RPMI8226 (cell line): ENCODE measurements at regions not wholly inside any gene's neighbourhood (a gene's known extent, or its start where the extent isn't known, plus 50 kb on each side); places are given as distances from the start of the nearest gene placed in this dataset.
"Not testable (repeated sequence)": the region's sequence is repeated elsewhere in the genome, so short reads cannot be mapped to it uniquely, and the experiment has no call there.

Experiments used
- DNase-seq: peaks from one replicate; pipeline ENCODE4 v3.0.0-alpha.2; 2015

DNA sequence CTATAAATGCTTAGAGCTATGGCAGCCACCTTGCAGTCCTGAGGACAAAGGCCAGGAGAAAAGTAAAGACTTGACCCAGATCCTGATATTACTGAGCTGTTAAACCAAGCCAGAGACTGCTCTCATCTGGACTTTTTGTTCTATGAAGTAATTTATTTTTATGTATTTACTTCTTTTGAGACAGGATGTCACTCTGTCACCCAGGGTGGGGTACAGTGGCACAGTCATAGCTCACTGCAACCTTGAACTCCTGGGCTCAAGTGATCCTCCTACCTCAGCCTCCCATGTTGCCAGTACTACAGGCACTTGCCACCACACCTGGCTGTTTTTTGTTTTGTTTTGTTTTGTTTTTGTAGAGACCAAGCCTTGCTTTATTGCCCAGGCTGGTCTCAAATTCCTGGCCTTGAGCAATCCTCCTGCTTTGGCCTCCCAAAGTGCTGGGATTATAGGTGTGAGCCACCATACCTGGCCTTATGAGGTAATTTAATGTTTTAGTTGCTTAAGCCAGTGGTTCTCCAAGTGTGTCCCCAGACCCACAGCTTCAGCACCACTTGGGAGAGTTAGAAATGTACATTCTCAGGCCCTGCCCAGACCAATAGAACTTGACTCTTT, 112.1 kb downstream of the COPRS start:
- no peak for DNase-seq

DNA sequence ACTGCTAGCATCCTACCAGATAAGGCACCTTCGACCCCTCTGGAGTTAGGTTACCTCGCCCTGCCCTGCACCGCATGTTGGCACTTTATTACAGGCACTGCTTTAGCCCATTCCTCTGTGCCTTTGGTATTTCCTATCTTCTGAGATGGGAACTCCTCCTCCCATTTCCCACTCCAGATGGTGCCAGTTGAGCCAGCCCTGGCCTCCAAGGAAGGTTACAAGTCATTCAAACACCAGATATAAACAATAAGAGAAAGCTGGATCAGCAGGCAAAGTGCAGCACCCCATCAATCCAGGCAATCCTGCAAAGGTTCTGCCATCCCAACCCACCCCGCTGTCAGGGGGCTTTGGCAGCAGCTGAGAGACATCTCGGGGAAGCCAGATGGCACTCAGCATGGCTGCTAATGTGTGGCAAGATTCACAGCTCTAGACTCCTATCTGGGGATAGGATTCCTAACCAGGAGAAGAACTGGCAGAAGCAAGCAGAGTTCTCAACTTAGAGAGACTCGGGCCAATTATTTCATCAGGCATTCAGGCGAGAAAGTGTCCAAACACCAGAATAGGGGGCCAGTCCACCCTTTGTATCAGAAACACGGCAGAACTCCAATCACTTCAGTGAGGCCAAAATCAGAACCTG, 113.0 kb downstream of the COPRS start:
- DNase-seq: no peak

DNA sequence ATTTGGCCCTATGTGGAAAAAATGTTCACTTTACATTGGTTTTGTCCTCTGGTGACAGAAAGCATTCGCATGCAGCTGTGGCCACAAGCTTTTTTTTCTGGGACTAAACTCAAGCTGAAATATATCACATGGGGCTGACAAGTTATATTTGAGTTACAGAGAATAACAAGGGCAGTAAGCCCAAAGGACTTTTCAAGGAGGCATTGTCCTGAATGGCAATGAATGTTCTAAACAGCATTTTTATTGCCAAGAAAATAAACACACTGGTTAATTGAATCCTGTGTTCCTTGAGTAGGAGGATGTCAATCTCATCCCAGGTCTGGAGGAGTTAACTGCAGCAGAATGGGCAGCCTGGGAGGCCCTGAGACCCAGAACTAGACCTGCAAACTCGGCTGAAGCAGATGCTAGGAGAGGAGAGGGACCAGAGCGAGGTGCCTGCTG, 114.5 kb downstream of the COPRS start:
- peak; percentile 38 for DNase-seq

DNA sequence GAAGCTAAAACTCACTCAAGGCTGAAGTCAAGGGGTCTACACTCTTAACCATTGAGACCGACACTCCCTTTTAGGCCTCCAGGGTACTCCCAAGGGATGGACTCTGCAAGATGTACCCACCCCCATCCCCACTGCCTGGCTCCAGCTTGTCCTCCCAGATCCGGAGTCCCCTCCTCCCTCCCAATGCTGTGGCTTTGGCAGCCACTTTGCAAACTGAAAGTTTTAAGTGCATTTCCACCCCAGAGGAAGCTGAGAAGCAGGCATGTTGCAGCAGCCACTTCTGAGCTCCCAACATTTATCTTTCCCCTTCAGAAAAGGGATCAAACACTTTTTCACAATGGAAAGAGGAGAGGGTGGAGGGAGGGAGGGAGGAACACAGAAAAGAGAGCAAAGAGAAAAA, 115.2 kb downstream of the COPRS start:
- DNase-seq: peak; percentile 23

DNA sequence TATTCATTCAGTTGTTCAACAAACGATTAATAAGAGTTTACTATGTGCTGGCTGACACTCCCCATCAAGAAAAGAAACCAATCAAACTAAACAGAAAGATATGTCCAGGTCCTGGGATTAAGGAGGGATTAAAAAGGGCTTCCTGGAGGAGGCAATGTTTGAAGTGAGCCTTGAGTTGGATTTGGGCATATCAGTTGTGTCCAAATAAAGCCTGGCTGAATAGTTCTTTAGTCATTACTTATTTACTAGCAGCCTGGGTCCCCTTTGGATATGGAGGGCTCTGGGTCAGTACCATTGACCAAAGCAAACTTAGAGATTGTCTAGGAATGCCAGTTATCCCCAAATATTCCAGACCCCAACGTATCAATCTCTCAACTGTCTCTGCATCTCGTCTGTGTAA, 117.7 kb downstream of the COPRS start:
- no peak for DNase-seq

DNA sequence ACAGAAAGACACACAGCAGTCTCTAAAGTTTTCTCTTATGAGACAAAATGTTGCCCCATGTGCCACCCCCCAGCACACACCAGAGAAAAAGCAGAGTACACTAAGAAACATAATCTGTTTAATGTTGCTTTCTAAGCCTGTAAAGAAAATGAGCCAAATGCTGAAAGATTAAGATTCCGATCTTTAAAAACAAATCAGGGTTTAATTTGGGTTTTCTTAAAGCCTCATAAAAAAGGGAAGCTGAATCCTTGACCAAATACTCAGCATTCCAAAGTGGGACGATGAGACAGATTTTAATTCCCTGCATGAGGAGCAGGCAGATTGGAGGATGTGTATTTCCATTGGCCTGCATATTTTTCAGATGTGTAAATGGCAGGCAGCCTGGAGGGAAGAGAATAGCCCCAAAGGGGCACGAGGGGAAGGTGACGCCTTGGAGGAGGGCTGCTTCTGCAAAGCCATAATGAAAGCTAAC, 118.4 kb downstream of the COPRS start:
- no peak for DNase-seq

DNA sequence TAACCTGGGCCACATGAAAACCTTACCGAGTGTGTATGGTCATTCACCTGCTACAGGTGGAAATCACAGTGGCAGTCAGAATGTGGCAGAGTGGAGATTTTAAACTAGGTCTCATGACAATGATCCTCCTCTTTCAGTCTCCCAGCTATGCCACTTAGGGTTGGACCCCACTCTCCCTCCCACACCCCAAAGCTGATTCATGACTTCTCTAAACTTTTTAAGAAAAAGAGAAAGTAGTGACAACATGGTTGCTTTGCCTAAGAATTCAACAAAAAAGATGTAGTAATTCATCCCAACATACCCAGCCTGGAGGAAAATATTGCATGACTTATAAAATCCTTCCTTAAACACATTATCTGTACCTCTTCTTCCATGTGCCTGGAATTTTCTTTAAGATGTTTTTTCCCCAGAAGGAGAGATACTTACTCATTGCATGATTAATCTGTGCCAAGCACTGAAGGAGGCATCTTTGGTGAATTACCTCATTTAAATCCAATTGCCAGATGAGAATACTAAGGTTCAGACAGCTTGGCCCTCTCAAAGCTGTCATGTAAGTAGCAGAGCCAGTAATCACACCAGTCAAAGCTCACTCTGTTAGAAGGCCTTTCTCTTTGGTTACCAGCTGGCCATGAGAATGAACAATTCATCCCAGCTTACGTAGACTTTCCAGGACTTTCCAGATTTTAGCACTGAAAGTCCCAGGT, 119.9 kb downstream of the COPRS start:
- DNase-seq: no peak

DNA sequence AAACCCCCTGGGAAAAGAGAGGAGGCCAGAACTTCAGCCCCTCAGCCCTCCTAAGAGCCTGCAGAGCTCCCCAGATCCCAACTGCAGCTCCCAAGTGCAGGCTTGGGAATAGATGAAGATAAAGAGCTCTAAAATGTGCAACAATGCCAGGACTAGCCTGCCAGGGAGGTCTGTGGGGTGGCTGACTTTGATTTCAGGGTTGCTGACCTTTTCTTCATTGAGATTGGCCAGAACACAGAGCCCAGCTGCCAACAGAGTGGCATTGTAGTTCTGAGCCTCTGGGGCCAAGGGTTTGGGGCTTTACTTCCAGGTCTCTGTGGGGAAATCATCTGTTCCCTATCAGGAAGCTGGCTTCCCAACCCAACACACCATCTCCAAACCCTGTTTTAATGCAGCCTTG, 120.6 kb downstream of the COPRS start:
- DNase-seq: no peak

DNA sequence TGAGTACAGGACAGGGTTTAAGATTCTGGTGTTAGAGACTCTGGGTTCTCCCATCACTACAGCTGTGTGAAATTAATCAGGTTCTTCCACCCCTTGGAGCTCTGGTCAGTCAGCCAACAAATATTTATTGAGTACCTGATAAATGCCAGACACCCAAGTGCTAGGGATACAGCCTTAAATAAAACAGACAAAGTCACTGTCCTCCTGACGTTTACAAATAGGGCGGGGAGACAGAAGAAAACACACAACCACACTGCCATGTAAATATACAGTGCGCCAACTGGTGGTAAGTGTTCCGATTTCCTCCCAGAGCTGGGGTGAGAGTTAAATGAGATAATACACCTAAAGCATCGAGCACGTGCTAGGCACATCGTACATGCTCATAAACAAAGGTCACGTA, 121.0 kb downstream of the COPRS start:
- DNase-seq: no peak

DNA sequence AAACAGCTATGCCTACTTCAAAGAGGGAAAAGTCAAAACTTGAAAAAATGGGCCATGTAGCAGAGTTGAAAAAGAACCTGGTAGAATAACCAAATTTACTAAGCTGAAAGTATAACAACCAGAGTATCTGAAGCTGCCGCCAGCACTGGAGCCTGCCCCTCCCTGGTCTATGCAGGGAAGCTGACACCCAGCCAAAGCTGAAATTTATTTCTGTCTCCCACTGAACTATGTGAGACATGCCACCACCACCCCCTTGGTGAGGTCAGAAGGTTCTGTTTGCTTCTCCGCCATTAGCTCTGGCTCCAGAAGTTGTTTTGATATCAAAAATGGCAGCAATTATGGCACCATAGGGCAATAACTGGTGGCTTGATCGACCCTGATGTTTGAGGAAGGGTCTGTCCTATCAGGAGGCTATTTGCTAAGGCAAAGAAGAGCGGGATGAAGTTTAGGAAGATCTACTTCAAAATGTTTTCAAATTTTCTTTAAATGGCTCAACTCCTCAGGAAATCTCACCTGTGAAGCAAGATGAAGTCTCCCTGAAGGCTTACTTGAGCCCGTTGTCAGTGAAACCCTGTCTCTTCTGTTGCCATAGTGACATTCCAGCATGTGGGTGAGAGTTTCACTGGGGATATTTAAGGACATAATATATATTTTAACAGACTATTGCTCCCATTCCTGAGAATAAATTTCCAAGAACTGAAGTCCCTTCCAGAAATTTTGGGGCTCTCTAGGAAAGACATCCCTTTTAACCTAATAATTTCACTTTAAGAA, 122.0 kb downstream of the COPRS start:
- DNase-seq: no peak

DNA sequence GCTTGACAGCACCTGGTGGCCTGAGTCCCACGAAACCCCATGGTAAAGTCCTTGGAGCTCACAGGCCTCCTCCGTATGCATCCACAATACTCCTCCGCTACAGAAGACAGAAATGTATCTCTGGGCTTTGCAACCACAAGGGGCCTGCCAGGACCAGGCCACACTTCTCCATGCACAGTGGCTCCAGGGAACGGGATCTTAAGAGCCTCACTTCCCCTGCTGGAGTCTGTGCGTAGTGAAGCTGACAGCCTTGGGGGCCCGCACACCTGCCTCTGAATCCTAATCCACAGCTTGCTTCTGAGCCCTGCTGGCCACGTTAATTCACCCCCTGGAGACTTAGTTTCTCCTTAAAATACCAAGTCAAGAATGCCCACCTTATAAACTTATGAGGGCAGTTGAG, 125.7 kb downstream of the COPRS start:
- no peak for DNase-seq

DNA sequence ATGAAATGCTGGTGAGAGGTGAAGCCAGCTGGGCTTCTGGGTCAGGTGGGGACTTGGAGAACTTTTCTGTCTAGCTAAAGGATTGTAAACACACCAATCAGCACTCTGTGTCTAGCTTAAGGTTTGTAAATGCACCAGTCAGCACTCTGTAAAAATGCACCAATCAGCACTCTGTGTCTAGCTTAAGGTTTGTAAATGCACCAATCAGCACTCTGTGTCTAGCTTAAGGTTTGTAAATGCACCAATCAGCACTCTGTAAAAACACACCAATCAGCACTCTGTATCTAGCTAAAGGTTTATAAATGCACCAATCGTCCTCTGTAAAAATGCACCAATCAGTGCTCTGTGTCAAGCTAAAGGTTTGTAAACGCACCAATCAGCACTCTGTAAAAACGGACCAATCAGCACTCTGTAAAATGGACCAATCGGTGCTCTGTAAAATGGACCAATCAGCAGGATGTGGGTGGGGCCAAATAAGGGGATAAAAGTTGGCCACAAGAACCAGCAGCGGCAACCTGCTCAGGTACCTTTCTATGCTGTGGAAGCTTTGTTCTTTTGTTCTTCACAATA, 127.4 kb downstream of the COPRS start:
- not testable (repeated sequence) for DNase-seq

DNA sequence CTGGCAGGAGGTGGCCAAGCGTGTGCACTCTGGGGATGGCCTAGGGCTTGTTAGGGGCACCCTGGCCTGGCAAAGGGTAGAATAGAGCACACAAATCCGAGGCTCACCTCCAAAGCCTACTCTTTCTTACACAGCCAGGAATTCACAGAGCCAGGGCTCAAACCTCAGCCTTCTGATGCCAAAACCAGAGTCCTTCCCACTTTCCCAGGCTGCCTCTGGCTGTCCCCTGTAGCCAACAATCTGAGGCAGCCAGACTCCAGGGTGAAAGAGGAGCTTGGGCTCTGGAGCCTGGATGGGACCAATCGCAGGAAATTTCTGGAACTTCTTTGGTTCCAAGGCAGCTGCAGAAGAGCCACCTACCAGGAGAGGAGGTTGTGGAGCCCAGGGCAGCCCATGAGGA, 127.9 kb downstream of the COPRS start:
- no peak for DNase-seq

DNA sequence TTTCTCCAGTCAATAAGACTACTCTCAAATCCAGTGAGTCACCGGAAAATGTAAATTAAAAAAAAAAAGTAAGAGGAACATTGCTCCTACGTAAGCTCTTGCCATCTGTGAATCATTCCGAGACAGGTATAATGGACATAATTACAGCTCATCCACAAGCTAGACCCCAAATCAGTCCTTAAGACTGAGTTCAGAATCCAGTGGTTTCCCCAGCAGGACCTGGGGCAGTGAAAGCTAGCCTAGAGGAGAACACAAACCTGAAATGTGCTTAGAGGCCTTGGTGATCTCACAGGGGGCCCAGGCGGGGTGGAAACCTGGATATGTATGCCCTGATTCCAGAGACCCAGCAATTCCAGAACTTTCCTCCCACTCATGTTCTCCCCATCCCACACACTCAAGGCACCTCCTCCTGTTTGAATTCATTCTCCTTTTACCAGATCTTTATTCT, 132.0 kb downstream of the COPRS start:
- no peak for DNase-seq

DNA sequence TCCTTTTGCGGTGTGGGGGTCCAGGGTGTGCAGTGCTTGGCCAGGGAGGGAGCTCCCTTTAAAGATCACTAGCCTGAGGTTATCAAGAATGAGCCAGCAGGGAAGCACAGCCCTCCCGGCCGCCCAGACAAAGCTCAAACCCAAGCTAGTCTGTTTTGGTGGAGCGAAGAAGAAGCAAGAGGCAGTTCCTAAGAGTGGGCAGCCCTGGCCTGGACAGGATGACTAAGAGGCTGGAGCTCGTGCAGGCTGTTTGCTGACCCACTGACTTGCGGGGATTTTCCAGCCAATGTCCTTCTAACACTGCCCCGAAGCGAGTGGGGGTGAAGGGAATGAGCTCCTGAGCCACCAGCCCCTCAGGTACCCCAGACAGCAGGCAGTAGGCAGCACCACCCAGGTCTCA, 134.4 kb downstream of the COPRS start:
- no peak for DNase-seq

DNA sequence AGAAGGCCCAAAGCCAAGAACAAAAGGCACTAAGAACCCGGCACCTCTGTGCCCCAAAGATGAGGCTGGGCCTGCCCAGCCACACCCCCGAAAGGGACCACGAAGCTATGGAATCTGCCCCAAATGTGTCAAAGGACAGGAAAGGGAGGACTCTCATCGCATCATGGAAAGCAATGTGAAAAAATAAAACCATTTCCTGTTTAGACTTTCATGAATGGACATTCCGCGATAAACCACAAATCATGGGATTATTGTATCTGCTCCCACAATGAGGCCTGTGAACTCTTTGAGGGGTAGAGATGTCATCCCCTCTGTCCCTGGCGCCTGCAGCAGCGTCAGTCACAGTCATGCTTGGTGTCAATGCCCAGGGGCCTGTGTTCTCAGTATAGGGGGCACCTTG, 135.0 kb downstream of the COPRS start:
- no peak for DNase-seq

DNA sequence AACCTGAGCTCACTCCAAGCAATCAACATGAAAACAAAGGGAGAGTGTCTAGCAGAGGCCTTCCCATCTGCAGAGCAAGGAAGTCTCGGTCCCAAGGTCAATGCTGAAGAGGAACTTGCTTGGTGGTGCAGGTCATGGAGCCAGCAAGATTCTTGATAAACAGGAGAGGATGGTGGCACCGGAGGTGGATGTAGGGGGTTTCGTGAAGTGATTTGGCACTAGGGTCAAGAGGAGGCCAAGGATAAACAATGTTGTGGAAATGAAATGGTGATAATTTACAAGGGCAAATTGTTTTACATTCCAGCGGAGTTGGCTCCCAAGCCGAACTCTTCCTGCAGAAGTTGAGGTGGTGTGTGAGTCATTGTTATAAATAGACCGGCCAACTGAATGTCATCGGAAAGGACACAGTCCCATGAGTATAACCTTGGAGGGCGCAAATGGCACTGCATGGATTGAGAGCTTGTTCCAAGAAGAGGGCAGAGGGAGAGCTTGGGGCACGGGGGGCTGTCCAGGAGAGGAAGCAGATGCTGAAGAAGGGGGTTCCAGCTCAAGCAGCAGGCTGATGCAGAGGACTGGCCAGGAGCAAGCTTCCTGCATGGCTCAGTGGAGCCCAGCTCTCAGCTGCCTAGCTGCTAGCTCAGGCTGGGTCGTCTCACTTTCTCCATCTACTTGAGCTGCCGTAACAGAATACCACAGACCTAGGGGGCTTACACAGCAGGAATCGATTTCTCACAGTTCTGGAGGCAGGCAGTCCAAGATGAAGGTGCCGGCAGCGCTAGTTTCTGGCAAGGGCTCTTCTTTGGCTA, 136.6 kb downstream of the COPRS start:
- no peak for DNase-seq

DNA sequence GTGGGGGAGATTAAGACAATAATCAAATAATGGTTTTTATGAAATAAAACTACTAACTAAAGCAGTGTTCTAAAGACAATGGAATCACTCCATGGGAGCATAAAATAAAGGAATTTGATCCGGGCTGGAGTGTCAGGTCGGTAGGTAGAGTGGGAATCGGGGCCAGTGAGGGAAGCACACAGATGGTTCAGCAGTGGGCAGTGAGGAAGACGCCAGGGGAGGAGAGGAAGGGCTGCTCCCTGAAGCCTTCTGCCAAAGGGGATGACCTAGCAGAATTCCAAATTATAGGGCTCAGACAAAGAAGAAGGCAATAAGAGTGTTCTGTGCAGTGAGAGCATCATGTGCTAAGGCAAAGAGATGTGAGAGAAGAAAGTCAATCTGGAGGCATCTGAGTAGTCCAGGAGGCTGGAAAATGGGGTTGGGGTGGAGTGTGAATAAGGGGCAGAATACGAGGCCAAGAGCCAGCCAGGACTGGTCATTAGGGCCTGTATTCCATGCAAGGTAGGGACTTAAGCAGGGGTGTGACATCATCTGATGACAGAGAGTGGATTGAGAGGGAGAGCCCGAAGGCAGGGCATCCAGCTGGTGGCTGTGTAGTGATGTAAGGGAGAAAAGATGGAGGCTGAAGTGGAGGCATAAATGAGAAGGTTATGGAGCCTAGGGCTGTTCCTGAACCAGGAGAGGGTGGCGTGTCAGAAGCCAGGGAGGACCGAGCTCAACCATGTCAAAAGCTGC, 137.6 kb downstream of the COPRS start:
- no peak for DNase-seq

DNA sequence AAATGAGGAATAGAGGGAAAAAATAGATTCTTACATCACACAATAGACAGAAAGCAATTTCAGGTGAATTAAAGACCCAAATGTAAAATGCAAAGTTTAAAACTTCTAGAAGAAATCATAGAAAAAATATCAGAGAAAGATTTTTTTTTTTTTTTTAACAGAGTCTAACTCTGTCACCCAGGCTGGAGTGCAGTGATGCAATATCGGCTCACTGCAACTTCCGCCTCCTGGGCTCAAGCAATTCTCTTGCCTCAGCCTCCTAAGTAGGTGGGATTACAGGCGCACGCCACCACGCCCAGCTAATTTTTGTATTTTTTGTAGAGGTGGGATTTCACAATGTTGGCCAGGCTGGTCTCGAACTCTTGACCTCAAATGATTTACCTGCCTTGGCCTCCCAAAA, 141.8 kb downstream of the COPRS start:
- not testable (repeated sequence) for DNase-seq

DNA sequence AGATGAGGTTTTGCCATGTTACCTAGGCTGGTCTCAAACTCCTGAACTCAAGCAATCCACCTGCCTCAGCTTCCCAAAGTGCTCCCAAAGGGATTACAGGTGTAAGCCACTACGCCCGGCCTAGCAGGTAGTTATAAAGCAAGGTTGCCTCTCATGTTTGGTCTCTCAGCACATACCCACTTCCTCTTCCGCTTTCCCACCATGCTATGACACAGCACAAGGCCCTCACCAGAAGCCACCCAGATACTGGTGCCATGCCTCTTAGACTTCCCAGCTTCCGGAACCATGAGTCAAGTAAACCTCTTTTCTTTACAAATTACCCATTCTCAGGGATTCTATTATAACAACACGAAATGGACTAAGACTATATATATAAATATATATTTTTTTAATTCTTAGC, 143.6 kb downstream of the COPRS start:
- no peak for DNase-seq

DNA sequence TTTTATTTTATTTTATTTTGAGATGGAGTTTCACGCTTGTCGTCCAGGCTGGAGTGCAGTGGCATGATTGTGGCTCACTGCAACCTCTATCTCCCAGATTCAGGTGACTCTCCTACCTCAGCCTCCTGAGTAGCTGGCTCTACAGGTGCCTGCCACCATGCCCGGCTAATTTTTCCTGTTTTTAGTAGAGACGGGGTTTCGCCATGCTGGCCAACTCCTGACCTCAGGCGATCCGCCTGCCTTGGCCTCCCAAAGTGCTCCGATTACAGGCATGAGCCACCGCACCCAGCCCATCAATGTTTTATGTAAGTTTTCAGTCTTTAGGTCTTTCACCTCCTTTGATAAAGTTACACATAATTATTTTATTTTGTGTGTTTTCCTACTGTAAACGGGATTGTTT, 154.6 kb downstream of the COPRS start:
- DNase-seq: no peak

DNA sequence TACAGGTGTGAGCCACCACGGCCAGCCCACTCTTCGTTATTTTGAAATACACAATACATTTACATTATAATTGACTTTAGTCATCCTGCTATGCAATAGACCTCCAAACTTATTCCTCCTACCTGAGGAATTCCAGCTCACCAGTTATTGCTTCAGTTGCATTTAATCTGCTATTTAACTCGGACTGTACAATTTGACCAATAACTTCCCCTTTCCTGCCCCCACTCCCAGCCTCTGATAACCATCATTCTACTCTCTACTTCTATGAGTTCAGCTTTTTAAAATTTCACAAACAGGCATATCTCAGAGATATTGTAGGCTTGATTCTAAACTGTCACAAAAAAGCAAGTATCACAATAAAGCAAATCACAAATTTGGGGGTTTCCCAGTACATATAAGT, 157.0 kb downstream of the COPRS start:
- no peak for DNase-seq
